LNCaP clone FGC (cell line): ENCODE measurements at regions not wholly inside any gene's neighbourhood (a gene's known extent, or its start where the extent isn't known, plus 50 kb on each side); places are given as distances from the start of the nearest gene placed in this dataset.
A peak's percentile ranks its signal among the peaks of the same experiment; 100 is the strongest.

Source experiments
- DNase-seq: peaks from one replicate; pipeline ENCODE4 v3.0.0-alpha.2; 2011; ENCODE audit warnings: low read depth
- H3K4me3 ChIP-seq: 2 replicates; pipeline ENCODE4 v1.5.1; 2011; ENCODE audit warnings: mild to moderate bottlenecking, low read depth, low read length, control low read depth
- TF ChIP-seq, protein P1 (sequence below): IDR thresholded peaks from 2 replicates; pipeline ENCODE4 v1.5.1; 2012; ENCODE audit warnings: mild to moderate bottlenecking; ENCODE audit not compliant: control insufficient read depth, insufficient read depth; ENCODE audit errors: extremely low read depth

DNA sequence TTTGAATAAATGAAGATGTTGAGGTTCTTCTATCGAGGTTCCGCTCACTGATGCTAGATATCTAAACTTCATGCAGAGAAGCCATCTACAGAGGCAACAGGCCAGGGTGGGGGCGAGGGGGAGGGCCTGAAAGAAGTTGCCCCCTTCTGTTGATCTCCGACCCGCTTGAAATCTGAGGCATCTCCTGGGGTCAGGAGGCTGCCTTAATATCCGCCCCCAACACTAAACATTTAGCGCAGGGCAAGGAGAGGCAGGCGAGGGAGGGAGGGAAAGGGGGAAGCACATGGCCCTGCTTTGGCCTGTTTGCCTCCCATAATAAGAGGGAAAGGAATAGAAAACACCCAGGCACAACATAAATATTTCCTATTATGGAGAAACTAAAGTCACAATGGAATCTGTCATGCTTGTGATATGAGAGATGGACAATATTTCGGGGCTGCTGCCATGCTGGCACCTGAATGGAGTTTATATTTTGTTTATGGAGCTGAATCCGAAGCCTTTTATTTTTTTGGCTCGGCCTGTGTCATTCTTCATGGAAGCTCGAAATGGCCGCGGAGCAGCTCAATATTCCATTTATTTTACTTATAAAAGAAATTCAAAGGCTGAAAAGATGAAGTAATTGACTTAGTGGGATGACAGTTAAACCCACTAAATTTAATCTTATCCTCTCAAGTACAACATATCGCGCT is 221.1 kb downstream of the INSIG2 start:
- no peak for DNase-seq
- TF ChIP-seq, protein P1, sequence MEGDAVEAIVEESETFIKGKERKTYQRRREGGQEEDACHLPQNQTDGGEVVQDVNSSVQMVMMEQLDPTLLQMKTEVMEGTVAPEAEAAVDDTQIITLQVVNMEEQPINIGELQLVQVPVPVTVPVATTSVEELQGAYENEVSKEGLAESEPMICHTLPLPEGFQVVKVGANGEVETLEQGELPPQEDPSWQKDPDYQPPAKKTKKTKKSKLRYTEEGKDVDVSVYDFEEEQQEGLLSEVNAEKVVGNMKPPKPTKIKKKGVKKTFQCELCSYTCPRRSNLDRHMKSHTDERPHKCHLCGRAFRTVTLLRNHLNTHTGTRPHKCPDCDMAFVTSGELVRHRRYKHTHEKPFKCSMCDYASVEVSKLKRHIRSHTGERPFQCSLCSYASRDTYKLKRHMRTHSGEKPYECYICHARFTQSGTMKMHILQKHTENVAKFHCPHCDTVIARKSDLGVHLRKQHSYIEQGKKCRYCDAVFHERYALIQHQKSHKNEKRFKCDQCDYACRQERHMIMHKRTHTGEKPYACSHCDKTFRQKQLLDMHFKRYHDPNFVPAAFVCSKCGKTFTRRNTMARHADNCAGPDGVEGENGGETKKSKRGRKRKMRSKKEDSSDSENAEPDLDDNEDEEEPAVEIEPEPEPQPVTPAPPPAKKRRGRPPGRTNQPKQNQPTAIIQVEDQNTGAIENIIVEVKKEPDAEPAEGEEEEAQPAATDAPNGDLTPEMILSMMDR = no peak
- H3K4me3 ChIP-seq = no peak overlapping the region

DNA sequence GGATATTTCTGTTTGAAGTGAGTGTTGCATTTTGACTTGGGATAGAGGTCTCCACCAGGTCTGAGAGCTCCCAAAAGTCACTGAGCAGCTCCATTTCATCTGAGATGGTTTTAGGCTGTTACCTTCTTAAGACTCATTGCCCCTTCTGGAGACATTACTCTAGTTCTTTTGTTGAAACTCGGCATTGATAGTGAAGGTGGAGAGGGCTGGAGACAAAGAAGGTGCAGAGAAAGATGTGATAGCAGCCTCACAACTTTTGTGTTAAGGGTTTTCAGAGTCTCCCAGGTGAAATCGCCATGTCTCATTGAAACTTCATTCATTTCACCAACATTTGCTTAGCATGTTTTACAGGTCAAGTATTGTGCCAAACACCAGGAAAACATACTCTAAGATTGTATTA is 219.6 kb downstream of the INSIG2 start:
- H3K4me3 ChIP-seq = no peak overlapping the region
- DNase-seq = no peak
- TF ChIP-seq, protein P1 = no peak

DNA sequence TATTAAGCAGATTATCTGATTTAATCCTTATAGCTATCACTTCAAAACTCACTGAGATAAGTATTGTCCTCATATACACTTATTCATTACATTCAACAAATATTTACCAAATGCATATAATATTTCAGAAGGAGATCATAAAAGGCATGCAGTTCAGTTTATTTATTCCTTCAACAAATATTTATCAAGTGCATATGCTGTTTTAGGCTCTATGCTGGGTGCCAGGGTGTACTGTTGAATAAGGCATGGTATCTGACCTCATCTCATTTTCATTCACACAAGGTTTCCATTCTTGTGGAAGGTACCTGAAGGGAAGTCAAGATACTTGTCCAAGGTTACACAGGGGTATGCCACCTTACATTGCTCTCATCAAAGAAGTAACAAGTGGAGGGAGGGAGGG is 213.0 kb downstream of the INSIG2 start:
- no peak overlapping the region for H3K4me3 ChIP-seq
- TF ChIP-seq, protein P1 = no peak
- DNase-seq = peak; percentile 72

DNA sequence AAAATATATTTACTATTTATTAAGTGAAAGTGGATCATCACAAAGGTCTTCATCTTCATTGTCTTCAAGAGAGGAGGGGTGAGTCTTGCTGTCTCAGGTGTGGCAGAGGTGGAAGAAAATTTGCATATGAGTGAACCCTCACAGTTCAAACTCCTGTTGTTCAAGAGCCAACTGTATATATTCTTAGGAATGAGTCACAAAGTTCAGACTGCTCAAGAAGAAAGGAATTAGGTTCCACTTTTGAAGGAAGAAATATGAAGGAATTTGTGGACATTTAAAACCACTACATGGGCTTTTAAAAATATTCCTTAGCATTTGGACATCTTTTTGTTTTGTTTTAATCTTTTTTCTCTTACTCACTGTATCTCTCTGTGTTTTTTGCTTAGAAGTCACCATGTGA is 212.6 kb downstream of the INSIG2 start:
- TF ChIP-seq, protein P1 = no peak
- H3K4me3 ChIP-seq = no peak overlapping the region

DNA sequence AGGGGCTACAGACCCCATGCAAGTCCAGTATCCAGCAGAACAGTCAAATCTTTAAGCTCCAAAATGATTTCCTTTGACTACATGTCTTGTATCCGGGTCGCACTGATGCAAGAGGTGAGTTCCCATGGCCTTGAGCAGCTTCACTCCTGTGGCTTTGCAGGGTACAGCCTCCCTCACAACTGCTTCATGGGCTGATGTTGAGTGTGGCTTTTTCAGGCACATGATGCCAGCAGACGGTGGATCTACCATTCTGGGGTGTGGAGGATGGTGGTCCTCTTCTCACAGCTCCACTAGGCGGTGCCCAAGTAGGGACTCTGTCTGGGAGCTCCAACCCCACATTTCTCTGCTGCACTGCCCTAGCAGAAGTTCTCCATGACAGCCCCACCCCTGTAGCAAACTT is 208.4 kb downstream of the INSIG2 start:
- DNase-seq = no peak
- no peak overlapping the region for H3K4me3 ChIP-seq
- TF ChIP-seq, protein P1 = no peak

More for the DNA sequence above, 212.6 kb downstream of the INSIG2 start:
- DNase-seq = no peak

DNA sequence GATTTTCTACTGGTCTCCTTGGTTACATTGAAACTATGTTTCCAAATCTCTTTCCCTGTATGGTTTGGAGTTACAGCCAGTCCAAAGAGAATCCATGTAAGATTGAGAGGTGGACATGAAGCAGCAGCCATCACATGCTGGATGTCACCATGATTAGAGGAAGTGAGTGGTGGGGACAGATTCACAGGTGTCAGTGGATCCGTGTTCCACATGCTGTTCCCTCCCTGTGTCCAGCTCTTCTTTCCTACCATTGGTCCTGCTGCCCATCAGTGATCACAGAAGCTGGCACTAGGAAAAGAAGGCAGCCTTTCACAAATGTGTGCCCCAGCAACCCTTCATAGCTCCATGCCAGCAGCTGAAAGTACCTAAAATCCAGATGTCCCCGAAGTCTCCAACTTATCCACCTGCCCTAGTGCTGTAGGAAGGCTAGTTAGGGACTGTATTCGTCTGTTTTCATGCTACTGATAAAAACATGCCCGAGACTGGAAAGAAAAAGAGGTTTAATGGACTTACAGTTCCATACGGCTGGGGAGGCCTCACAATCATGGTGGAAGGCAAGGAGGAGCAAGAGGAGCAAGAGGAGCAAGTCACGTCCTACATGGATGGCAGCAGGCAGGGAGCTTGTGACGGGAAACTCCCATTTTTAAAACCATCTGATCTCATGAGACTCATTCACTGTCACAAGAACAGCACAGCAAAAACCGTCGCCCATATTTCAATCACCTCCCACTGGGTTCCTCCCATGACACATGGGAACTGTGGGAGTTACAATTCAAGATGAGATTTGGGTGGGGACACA is 207.5 kb downstream of the INSIG2 start:
- H3K4me3 ChIP-seq = no peak overlapping the region
- TF ChIP-seq, protein P1 = no peak
- no peak for DNase-seq
